NB4 (cell line): ENCODE measurements at regions not wholly inside any gene's neighbourhood (a gene's known extent, or its start where the extent isn't known, plus 50 kb on each side); places are given as distances from the start of the nearest gene placed in this dataset.

Source experiments
- MYC ChIP-seq: IDR thresholded peaks from 2 replicates; pipeline ENCODE4 v1.6.1; 2011; ENCODE audit warnings: low read depth, low read length
- POLR2A ChIP-seq: IDR thresholded peaks from 2 replicates; pipeline ENCODE4 v1.6.1; 2011; ENCODE audit warnings: mild to moderate bottlenecking; ENCODE audit not compliant: insufficient read length; ENCODE audit errors: extremely low read depth
- TF ChIP-seq, protein P1 (sequence below): IDR thresholded peaks from 2 replicates; pipeline ENCODE4 v1.6.1; 2011; ENCODE audit warnings: low read depth, low read length
- TF ChIP-seq, protein P2 (sequence below): IDR thresholded peaks from one replicate; pipeline ENCODE4 v1.5.1; 2012; ENCODE audit warnings: low read depth, low read length

DNA sequence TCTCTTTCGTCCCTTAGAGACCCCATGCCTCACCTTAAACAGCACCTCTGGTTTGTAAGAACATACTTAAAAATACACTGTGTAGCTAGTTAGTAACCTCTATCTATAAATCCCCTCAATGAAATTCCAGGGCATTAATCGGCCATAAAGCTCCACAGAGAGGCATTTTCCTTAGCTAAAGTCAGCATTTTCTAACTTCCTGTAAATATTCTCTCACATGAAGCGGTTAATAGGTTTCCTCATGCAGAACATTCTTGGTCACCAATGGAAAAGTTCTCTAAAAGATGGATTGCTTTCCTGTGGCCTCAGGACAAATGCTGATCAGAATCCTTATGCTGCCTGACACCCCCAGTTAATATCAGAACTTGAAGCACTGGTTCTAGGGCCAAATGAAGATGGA lies 248.6 kb upstream of the BOD1L1 start:
- TF ChIP-seq, protein P1, sequence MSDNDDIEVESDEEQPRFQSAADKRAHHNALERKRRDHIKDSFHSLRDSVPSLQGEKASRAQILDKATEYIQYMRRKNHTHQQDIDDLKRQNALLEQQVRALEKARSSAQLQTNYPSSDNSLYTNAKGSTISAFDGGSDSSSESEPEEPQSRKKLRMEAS = no peak
- TF ChIP-seq, protein P2, sequence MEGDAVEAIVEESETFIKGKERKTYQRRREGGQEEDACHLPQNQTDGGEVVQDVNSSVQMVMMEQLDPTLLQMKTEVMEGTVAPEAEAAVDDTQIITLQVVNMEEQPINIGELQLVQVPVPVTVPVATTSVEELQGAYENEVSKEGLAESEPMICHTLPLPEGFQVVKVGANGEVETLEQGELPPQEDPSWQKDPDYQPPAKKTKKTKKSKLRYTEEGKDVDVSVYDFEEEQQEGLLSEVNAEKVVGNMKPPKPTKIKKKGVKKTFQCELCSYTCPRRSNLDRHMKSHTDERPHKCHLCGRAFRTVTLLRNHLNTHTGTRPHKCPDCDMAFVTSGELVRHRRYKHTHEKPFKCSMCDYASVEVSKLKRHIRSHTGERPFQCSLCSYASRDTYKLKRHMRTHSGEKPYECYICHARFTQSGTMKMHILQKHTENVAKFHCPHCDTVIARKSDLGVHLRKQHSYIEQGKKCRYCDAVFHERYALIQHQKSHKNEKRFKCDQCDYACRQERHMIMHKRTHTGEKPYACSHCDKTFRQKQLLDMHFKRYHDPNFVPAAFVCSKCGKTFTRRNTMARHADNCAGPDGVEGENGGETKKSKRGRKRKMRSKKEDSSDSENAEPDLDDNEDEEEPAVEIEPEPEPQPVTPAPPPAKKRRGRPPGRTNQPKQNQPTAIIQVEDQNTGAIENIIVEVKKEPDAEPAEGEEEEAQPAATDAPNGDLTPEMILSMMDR = no peak
- TF ChIP-seq POLR2A (no peak), MYC (no peak)
